HepG2 (cell line): ENCODE measurements at regions not wholly inside any gene's neighbourhood (a gene's known extent, or its start where the extent isn't known, plus 50 kb on each side); places are given as distances from the start of the nearest gene placed in this dataset.

Source experiments
- KLF16 ChIP-seq, 2 experiments: sonication (generic) in 1 of 2; formaldehyde crosslinking in 1 of 2; IDR thresholded peaks; 2 replicates each; pipeline versions ENCODE4 v1.6.1 to v1.8.0; 2016 to 2023; ENCODE audit warnings: missing genetic modification reagents in 2 of 2, missing compliant biosample characterization in 1 of 2
- SMAD9 ChIP-seq: sonication (generic); formaldehyde crosslinking; IDR thresholded peaks from 2 replicates; pipeline ENCODE4 v1.5.1; 2020; ENCODE audit warnings: mild to moderate bottlenecking, missing genetic modification reagents
- ZNF644 ChIP-seq: IDR thresholded peaks from 2 replicates; pipeline ENCODE4 v1.6.1; 2016; ENCODE audit warnings: low read depth
- TF ChIP-seq, protein P1 (sequence below): sonication (generic); formaldehyde crosslinking; IDR thresholded peaks from 2 replicates; pipeline ENCODE4 v1.4.0; 2020; ENCODE audit warnings: missing genetic modification reagents

DNA sequence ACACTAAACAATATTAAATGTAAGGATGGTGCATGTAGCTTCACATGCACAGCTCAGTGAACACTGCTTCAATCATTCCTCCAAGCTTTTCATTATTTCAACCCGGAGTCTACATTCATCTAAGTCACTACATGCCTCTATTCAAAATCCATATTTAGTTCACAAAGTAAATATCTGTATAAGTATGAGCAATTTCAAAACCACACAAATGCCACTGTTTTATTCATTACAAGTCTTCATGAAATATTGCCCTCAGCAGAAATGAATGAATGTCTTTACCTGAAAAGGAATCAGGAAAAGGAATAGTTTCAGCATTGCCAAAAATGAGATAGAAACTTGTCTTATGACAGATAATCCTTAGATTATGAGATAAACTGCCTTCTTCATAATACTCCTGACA, 149.4 kb downstream of the SLC38A4 start:
- TF ChIP-seq SMAD9 (CRISPR knock-in tag) (no peak), ZNF644 (CRISPR knock-in tag) (no peak), KLF16 (CRISPR knock-in tag; IDR thresholded peaks at IDR 0.05) (no peak)
- TF ChIP-seq, protein P1, sequence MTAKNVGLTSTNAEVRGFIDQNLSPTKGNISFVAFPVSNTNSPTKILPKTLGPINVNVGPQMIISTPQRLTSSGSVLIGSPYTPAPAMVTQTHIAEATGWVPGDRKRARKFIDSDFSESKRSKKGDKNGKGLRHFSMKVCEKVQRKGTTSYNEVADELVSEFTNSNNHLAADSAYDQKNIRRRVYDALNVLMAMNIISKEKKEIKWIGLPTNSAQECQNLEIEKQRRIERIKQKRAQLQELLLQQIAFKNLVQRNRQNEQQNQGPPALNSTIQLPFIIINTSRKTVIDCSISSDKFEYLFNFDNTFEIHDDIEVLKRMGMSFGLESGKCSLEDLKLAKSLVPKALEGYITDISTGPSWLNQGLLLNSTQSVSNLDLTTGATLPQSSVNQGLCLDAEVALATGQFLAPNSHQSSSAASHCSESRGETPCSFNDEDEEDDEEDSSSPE (CRISPR knock-in tag), result no peak
